ENCODE measurements at regions not wholly inside any gene's neighbourhood (a gene's known extent, or its start where the extent isn't known, plus 50 kb on each side); places are given as distances from the start of the nearest gene placed in this dataset.

DNA sequence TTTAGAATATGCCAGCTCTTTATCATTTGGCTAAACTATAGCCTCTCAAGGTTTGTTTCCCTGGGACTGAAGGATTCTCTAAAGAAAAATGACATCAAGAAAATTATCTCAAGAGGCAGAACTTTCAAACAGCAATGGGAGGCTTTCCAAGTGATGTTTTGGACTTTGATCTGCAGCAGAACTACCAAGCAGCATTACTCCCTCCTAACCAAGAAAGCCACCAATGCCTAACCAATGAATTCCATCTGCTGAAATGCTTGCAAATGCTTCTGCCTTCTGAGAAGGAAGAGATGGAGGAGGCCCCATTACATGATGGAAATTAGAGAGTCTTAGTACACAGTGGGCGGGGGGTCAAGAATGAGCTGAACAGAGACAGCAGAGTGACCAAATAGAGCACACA, 95.1 kb upstream of the SLC35G4 start:
- ATAC-seq (ENCODE audit: low FRiP score) (no peak), DNase-seq (no peak)
- no peaks in the 10 kb centered on the region for H3K27me3 ChIP-seq (ENCODE audit: control insufficient read depth in 1 of 2, insufficient read depth in 2 of 2, low read length in 1 of 2)
- H3K9me3 ChIP-seq (ENCODE audit: control insufficient read depth, low read length): no peaks in the 10 kb centered on the region
- H3K4me3 ChIP-seq (ENCODE audit: low read length in 2 of 2): no peak overlapping the region
- no peaks in the 10 kb centered on the region for H3K36me3 ChIP-seq (ENCODE audit: control insufficient read depth in 1 of 2, insufficient read depth in 2 of 2, low read length in 1 of 2)
- H3K27ac ChIP-seq (ENCODE audit: low read depth in 1 of 2, low read length in 2 of 2): no peak overlapping the region
- intact Hi-C loops (cut with DNase I): no loop called here
- H3K4me1 ChIP-seq (ENCODE audit: control insufficient read depth in 1 of 2, insufficient read depth in 2 of 2, low read length in 2 of 2): no peaks in the 10 kb centered on the region
- 95 to 97% methylated on average over 1 of the region's 1 CpG for WGBS, 2 donors

GRCh38 chr18:11512096-11513025, 97.0 kb upstream of the SLC35G4 start:
- H3K36me3 ChIP-seq (ENCODE audit: control insufficient read depth in 1 of 2, insufficient read depth in 2 of 2, low read length in 1 of 2): no peaks in the 10 kb centered on the region
- H3K27ac ChIP-seq (ENCODE audit: low read depth in 1 of 2, low read length in 2 of 2): no peak overlapping the region
- no peaks in the 10 kb centered on the region for H3K4me1 ChIP-seq (ENCODE audit: control insufficient read depth in 1 of 2, insufficient read depth in 2 of 2, low read length in 2 of 2)
- no peak overlapping the region for H3K4me3 ChIP-seq (ENCODE audit: low read length in 2 of 2)
- intact Hi-C loops (cut with DNase I): no loop called here
- WGBS, 2 donors: 21 to 35% methylated on average over 8 of the region's 8 CpGs
- H3K9me3 ChIP-seq (ENCODE audit: control insufficient read depth, low read length): no peaks in the 10 kb centered on the region
- ATAC-seq (ENCODE audit: low FRiP score): no peak
- H3K27me3 ChIP-seq (ENCODE audit: control insufficient read depth in 1 of 2, insufficient read depth in 2 of 2, low read length in 1 of 2): no peaks in the 10 kb centered on the region
- no peak for DNase-seq

DNA sequence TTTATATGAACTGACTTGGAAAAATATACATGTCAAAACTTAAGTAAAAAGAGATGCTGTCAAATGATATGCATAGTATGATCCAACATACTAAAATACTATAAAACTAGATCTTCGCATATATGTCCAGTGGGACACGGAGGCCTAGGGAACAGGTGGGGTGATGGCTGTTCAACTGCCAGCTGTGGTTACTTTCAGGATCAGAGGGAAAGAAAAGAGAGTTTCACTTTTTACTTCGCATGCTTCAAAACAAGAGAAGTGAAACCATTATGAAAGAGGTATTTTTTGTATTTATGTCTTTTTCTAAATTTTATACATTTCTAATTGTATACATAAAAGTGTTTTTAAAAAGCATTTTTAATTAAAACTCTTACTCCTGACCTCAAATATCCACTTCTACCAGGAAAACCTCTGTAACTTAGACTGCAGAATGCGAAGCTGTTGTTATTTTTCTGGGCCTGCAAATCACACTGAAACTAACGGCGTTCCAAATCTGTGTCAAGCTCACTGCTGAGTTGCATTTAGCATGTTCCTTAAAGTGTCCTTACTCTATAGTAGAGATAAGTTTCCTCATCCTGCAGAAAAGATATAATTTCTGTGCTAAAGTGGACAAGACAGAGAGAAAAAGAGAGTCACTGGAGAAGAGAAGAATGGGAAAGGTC, 97.8 kb upstream of the SLC35G4 start:
- no peaks in the 10 kb centered on the region for H3K36me3 ChIP-seq (ENCODE audit: control insufficient read depth in 1 of 2, insufficient read depth in 2 of 2, low read length in 1 of 2)
- WGBS, 2 donors: 43 to 44% methylated on average over 6 of the region's 6 CpGs
- intact Hi-C loops (cut with DNase I): no loop called here
- no peaks in the 10 kb centered on the region for H3K27me3 ChIP-seq (ENCODE audit: control insufficient read depth in 1 of 2, insufficient read depth in 2 of 2, low read length in 1 of 2)
- no peak overlapping the region for H3K27ac ChIP-seq (ENCODE audit: low read depth in 1 of 2, low read length in 2 of 2)
- H3K4me3 ChIP-seq (ENCODE audit: low read length in 2 of 2): no peak overlapping the region
- no peaks in the 10 kb centered on the region for H3K9me3 ChIP-seq (ENCODE audit: control insufficient read depth, low read length)
- no peaks in the 10 kb centered on the region for H3K4me1 ChIP-seq (ENCODE audit: control insufficient read depth in 1 of 2, insufficient read depth in 2 of 2, low read length in 2 of 2)
- DNase-seq (no peak), ATAC-seq (ENCODE audit: low FRiP score) (no peak)

- Histone ChIP-seq H3K27ac (ENCODE audit: low read depth in 1 of 2, low read length in 2 of 2) (no peak overlapping the region), H3K4me3 (ENCODE audit: low read length in 2 of 2) (no peak overlapping the region), H3K27me3 (ENCODE audit: control insufficient read depth in 1 of 2, insufficient read depth in 2 of 2, low read length in 1 of 2) (no peaks in the 10 kb centered on the region), H3K36me3 (ENCODE audit: control insufficient read depth in 1 of 2, insufficient read depth in 2 of 2, low read length in 1 of 2) (no peaks in the 10 kb centered on the region), H3K4me1 (ENCODE audit: control insufficient read depth in 1 of 2, insufficient read depth in 2 of 2, low read length in 2 of 2) (no peaks in the 10 kb centered on the region), H3K9me3 (ENCODE audit: control insufficient read depth, low read length) (no peaks in the 10 kb centered on the region)
- ATAC-seq (ENCODE audit: low FRiP score) (no peak), DNase-seq (no peak)
- intact Hi-C loops (cut with DNase I): no loop called here
- WGBS, 2 donors: 48 to 49% methylated on average over 6 of the region's 6 CpGs
Observed at GRCh38 chr18:11506856-11507255, 102.5 kb upstream of the SLC35G4 start.

GRCh38 chr18:11505993-11506392, 103.4 kb upstream of the SLC35G4 start:
- intact Hi-C loops (cut with DNase I): no loop called here
- 79 to 83% methylated on average over 5 of the region's 5 CpGs for WGBS, 2 donors
- ATAC-seq (ENCODE audit: low FRiP score): no peak
- no peaks in the 10 kb centered on the region for H3K9me3 ChIP-seq (ENCODE audit: control insufficient read depth, low read length)
- H3K36me3 ChIP-seq (ENCODE audit: control insufficient read depth in 1 of 2, insufficient read depth in 2 of 2, low read length in 1 of 2): no peaks in the 10 kb centered on the region
- no peak overlapping the region for H3K27ac ChIP-seq (ENCODE audit: low read depth in 1 of 2, low read length in 2 of 2)
- H3K4me1 ChIP-seq (ENCODE audit: control insufficient read depth in 1 of 2, insufficient read depth in 2 of 2, low read length in 2 of 2): no peaks in the 10 kb centered on the region
- no peaks in the 10 kb centered on the region for H3K27me3 ChIP-seq (ENCODE audit: control insufficient read depth in 1 of 2, insufficient read depth in 2 of 2, low read length in 1 of 2)
- H3K4me3 ChIP-seq (ENCODE audit: low read length in 2 of 2): no peak overlapping the region
- DNase-seq: no peak

GRCh38 chr18:11504962-11505361, 104.4 kb upstream of the SLC35G4 start:
- Histone ChIP-seq H3K9me3 (ENCODE audit: control insufficient read depth, low read length) (no peaks in the 10 kb centered on the region), H3K36me3 (ENCODE audit: control insufficient read depth in 1 of 2, insufficient read depth in 2 of 2, low read length in 1 of 2) (no peaks in the 10 kb centered on the region), H3K4me1 (ENCODE audit: control insufficient read depth in 1 of 2, insufficient read depth in 2 of 2, low read length in 2 of 2) (no peaks in the 10 kb centered on the region), H3K4me3 (ENCODE audit: low read length in 2 of 2) (no peak overlapping the region), H3K27ac (ENCODE audit: low read depth in 1 of 2, low read length in 2 of 2) (no peak overlapping the region), H3K27me3 (ENCODE audit: control insufficient read depth in 1 of 2, insufficient read depth in 2 of 2, low read length in 1 of 2) (no peaks in the 10 kb centered on the region)
- intact Hi-C loops (cut with DNase I): no loop called here
- WGBS, 2 donors: 83 to 84% methylated on average over 6 of the region's 6 CpGs
- ATAC-seq (ENCODE audit: low FRiP score) (no peak), DNase-seq (no peak)

GRCh38 chr18:11502368-11502767, 107.0 kb upstream of the SLC35G4 start:
- intact Hi-C loops (cut with DNase I): no loop called here
- no peak overlapping the region for H3K27ac ChIP-seq (ENCODE audit: low read depth in 1 of 2, low read length in 2 of 2)
- no peaks in the 10 kb centered on the region for H3K27me3 ChIP-seq (ENCODE audit: control insufficient read depth in 1 of 2, insufficient read depth in 2 of 2, low read length in 1 of 2)
- H3K36me3 ChIP-seq (ENCODE audit: control insufficient read depth in 1 of 2, insufficient read depth in 2 of 2, low read length in 1 of 2): no peaks in the 10 kb centered on the region
- 84 to 92% methylated on average over 1 of the region's 1 CpG for WGBS, 2 donors
- ATAC-seq (ENCODE audit: low FRiP score) (no peak), DNase-seq (no peak)
- no peaks in the 10 kb centered on the region for H3K9me3 ChIP-seq (ENCODE audit: control insufficient read depth, low read length)
- H3K4me1 ChIP-seq (ENCODE audit: control insufficient read depth in 1 of 2, insufficient read depth in 2 of 2, low read length in 2 of 2): no peaks in the 10 kb centered on the region
- no peak overlapping the region for H3K4me3 ChIP-seq (ENCODE audit: low read length in 2 of 2)

DNA sequence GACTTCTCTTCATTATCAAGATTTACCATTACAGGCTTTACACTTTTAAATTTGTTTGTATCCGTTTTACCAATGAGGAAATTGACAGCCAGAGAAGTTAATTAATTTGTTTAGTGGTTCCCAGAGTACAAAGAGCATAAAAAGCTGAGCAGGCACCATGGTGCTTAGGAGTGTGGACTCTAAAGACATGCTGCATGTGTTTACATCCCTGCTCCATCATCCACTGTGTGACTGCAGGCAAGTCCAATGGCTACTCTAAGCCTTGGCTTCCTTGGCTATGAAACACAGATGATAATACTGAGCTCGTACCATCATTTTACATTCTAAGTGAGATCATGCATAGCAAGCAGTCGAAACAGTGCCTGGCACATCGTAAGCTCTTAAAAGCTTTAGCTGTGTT, 108.0 kb upstream of the SLC35G4 start:
- no peaks in the 10 kb centered on the region for H3K9me3 ChIP-seq (ENCODE audit: control insufficient read depth, low read length)
- DNase-seq (no peak), ATAC-seq (ENCODE audit: low FRiP score) (no peak)
- H3K4me1 ChIP-seq (ENCODE audit: control insufficient read depth in 1 of 2, insufficient read depth in 2 of 2, low read length in 2 of 2): no peaks in the 10 kb centered on the region
- intact Hi-C loops (cut with DNase I): no loop called here
- no peaks in the 10 kb centered on the region for H3K27me3 ChIP-seq (ENCODE audit: control insufficient read depth in 1 of 2, insufficient read depth in 2 of 2, low read length in 1 of 2)
- no peaks in the 10 kb centered on the region for H3K36me3 ChIP-seq (ENCODE audit: control insufficient read depth in 1 of 2, insufficient read depth in 2 of 2, low read length in 1 of 2)
- WGBS, 2 donors: 91% methylated on average over 4 of the region's 4 CpGs
- H3K4me3 ChIP-seq (ENCODE audit: low read length in 2 of 2): no peak overlapping the region
- no peak overlapping the region for H3K27ac ChIP-seq (ENCODE audit: low read depth in 1 of 2, low read length in 2 of 2)
